ENCODE measurements at regions not wholly inside any gene's neighbourhood (a gene's known extent, or its start where the extent isn't known, plus 50 kb on each side); places are given as distances from the start of the nearest gene placed in this dataset.

DNA sequence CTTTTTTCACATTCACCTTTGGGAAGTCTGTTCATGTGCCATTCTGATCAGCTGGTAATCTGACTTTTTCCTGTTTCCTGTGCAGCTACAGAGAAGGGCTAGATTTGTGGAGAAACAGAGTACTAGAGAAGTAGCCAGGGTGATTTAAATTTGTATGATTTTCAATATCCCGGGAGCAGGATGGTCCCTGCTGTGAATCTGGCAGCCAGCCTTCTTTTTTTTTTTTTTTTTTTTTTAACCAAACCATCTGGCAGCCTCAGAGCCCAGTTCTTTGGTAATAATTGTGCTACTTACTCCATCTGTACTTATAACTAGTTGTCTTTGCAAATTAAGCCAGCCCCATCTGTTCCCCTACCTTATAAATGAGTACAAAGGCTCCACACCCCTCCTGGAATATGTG, 248.6 kb upstream of the DEPDC1 start:
- Histone ChIP-seq H3K36me3 (ENCODE audit: control insufficient read depth in 2 of 3, insufficient read depth in 3 of 3, low read length in 3 of 3) (no peaks in the 10 kb centered on the region), H3K27me3 (ENCODE audit: control insufficient read depth, insufficient read depth, low read length) (no peaks in the 10 kb centered on the region), H3K9ac (ENCODE audit: low read length in 3 of 3) (no peak overlapping the region), H3K27ac (ENCODE audit: low read depth in 2 of 2, low read length in 2 of 2) (no peak overlapping the region), H3K4me1 (ENCODE audit: control insufficient read depth in 2 of 3, insufficient read depth in 2 of 3, low read depth in 1 of 3, low read length in 3 of 3) (no peaks in the 10 kb centered on the region), H3K4me3 (ENCODE audit: low read length in 3 of 3) (no peak overlapping the region), H3K9me3 (ENCODE audit: control insufficient read depth in 2 of 3, insufficient read depth in 1 of 3, low read length in 3 of 3) (peaks cover 0 to 2% (median 0%) of the 10 kb centered on the region in 3 donors)
- intact Hi-C loops (cut with DNase I), result no loop called here
- TF ChIP-seq, protein P1, sequence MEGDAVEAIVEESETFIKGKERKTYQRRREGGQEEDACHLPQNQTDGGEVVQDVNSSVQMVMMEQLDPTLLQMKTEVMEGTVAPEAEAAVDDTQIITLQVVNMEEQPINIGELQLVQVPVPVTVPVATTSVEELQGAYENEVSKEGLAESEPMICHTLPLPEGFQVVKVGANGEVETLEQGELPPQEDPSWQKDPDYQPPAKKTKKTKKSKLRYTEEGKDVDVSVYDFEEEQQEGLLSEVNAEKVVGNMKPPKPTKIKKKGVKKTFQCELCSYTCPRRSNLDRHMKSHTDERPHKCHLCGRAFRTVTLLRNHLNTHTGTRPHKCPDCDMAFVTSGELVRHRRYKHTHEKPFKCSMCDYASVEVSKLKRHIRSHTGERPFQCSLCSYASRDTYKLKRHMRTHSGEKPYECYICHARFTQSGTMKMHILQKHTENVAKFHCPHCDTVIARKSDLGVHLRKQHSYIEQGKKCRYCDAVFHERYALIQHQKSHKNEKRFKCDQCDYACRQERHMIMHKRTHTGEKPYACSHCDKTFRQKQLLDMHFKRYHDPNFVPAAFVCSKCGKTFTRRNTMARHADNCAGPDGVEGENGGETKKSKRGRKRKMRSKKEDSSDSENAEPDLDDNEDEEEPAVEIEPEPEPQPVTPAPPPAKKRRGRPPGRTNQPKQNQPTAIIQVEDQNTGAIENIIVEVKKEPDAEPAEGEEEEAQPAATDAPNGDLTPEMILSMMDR (IDR thresholded peaks at IDR 0.05; ENCODE audit: borderline replicate concordance, extremely low read depth, insufficient read depth), result no peak
- FAIRE-seq (no peak), DNase-seq (no peak)

DNA sequence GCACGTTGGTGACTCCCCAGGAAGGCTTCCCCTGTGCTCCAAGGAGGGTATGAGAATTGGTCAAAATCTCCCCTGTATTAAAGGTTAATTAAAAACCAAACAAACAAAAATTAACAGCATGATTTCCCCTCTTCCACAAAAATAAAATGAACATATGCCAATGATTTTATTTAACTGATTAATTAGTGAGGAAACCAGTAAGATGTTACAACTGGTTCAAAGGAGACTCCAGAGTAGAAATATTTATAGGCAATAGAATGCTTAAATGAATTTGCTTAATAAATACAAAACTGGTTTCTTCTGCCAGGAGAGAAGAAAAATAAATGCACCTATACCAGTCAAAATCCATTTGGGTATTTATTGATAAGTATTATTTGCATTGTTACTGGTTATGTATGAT, 249.5 kb upstream of the DEPDC1 start:
- intact Hi-C loops (cut with DNase I), result no loop called here
- Histone ChIP-seq H3K4me1 (ENCODE audit: control insufficient read depth in 2 of 3, insufficient read depth in 2 of 3, low read depth in 1 of 3, low read length in 3 of 3) (no peaks in the 10 kb centered on the region), H3K36me3 (ENCODE audit: control insufficient read depth in 2 of 3, insufficient read depth in 3 of 3, low read length in 3 of 3) (no peaks in the 10 kb centered on the region), H3K9me3 (ENCODE audit: control insufficient read depth in 2 of 3, insufficient read depth in 1 of 3, low read length in 3 of 3) (peaks cover 0 to 2% (median 0%) of the 10 kb centered on the region in 3 donors), H3K27ac (ENCODE audit: low read depth in 2 of 2, low read length in 2 of 2) (no peak overlapping the region), H3K27me3 (ENCODE audit: control insufficient read depth, insufficient read depth, low read length) (no peaks in the 10 kb centered on the region), H3K4me3 (ENCODE audit: low read length in 3 of 3) (no peak overlapping the region), H3K9ac (ENCODE audit: low read length in 3 of 3) (no peak overlapping the region)
- no peak for DNase-seq
- no peak for FAIRE-seq
- TF ChIP-seq, protein P1 (IDR thresholded peaks at IDR 0.05; ENCODE audit: borderline replicate concordance, extremely low read depth, insufficient read depth), result no peak

DNA sequence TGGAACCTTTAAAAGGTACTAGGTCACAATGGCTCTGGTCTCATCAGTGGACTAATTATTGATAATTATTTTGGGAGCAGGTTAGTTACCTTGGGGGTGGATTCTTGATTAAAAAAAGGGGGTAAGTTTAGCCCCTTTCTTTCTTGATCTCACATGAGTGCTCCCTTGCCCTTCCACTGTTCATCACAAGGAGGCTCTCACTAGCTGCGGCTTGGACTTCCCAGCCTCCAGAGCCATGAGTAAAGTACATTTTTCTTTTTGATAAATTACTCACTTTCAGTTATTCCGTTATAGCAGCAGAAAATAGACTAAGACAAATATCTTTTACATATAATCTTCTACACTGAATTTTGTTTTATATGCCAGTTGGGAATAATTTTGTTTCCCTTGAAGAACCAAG, 254.8 kb upstream of the DEPDC1 start:
- intact Hi-C loops (cut with DNase I), result no loop called here
- Histone ChIP-seq H3K36me3 (ENCODE audit: control insufficient read depth in 2 of 3, insufficient read depth in 3 of 3, low read length in 3 of 3) (no peaks in the 10 kb centered on the region), H3K9me3 (ENCODE audit: control insufficient read depth in 2 of 3, insufficient read depth in 1 of 3, low read length in 3 of 3) (no peaks in the 10 kb centered on the region), H3K4me3 (ENCODE audit: low read length in 3 of 3) (no peak overlapping the region), H3K9ac (ENCODE audit: low read length in 3 of 3) (no peak overlapping the region), H3K4me1 (ENCODE audit: control insufficient read depth in 2 of 3, insufficient read depth in 2 of 3, low read depth in 1 of 3, low read length in 3 of 3) (no peaks in the 10 kb centered on the region), H3K27me3 (ENCODE audit: control insufficient read depth, insufficient read depth, low read length) (no peaks in the 10 kb centered on the region), H3K27ac (ENCODE audit: low read depth in 2 of 2, low read length in 2 of 2) (no peak overlapping the region)
- FAIRE-seq (no peak), DNase-seq (no peak)
- TF ChIP-seq, protein P1 (IDR thresholded peaks at IDR 0.05; ENCODE audit: borderline replicate concordance, extremely low read depth, insufficient read depth), result no peak

DNA sequence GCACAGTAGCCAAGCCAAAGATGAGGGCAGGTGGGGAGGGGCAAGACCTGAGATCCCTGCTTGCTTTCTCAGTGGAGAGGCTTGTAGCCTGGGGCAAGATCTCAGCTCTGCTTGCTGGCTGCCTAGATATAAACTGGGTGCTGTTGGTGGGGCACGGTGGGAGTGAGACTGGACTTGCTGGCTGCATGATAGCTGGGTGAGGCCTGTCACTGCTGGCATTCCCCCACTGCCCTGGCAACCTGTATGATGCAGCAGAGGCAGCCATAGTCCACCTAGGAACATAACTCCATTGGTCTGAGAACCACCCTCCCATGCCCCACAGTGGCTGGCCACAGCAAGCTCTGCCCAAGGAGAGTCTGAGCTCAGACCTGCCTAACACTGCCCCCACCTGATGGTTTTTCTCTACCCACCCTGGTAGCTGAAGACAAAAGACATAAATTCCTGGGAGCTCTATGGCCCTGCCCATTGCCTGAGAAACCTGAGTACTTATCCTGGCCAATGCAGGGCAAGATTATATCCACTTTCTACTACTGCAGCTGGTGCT, 261.9 kb upstream of the DEPDC1 start:
- no peaks in the 10 kb centered on the region for H3K27me3 ChIP-seq (ENCODE audit: control insufficient read depth, insufficient read depth, low read length)
- intact Hi-C loops (cut with DNase I), result no loop called here
- TF ChIP-seq, protein P1 (IDR thresholded peaks at IDR 0.05; ENCODE audit: borderline replicate concordance, extremely low read depth, insufficient read depth), result no peak
- H3K9ac ChIP-seq (ENCODE audit: low read length in 3 of 3), result no peak overlapping the region
- H3K4me1 ChIP-seq (ENCODE audit: control insufficient read depth in 2 of 3, insufficient read depth in 2 of 3, low read depth in 1 of 3, low read length in 3 of 3), result no peaks in the 10 kb centered on the region
- H3K27ac ChIP-seq (ENCODE audit: low read depth in 2 of 2, low read length in 2 of 2), result no peak overlapping the region
- H3K9me3 ChIP-seq (ENCODE audit: control insufficient read depth in 2 of 3, insufficient read depth in 1 of 3, low read length in 3 of 3), result peaks cover 0 to 3% (median 0%) of the 10 kb centered on the region in 3 donors
- no peak for FAIRE-seq
- no peaks in the 10 kb centered on the region for H3K36me3 ChIP-seq (ENCODE audit: control insufficient read depth in 2 of 3, insufficient read depth in 3 of 3, low read length in 3 of 3)
- no peak for DNase-seq
- no peak overlapping the region for H3K4me3 ChIP-seq (ENCODE audit: low read length in 3 of 3)

Measured in kidney (tissue), 13 donors.